ES-I3 (cell line): ENCODE measurements at regions not wholly inside any gene's neighbourhood (a gene's known extent, or its start where the extent isn't known, plus 50 kb on each side); places are given as distances from the start of the nearest gene placed in this dataset.

Experiments
- H3K36me3 ChIP-seq: 2 replicates; pipeline ENCODE4 v1.6.1; 2013; ENCODE audit warnings: mild to moderate bottlenecking, low read length, control low read depth, moderate library complexity; ENCODE audit not compliant: insufficient read depth
- H3K4me1 ChIP-seq: 2 replicates; pipeline ENCODE4 v1.6.1; 2013; ENCODE audit warnings: mild to moderate bottlenecking, control low read depth, low read length; ENCODE audit not compliant: insufficient read depth
- H3K9ac ChIP-seq: 2 replicates; pipeline ENCODE4 v1.6.1; 2013; ENCODE audit warnings: low read depth, mild to moderate bottlenecking, low read length, moderate library complexity
- H3K9me3 ChIP-seq: 2 replicates; pipeline ENCODE4 v1.6.1; 2013; ENCODE audit warnings: mild to moderate bottlenecking, low read length, moderate library complexity; ENCODE audit not compliant: control insufficient read depth, insufficient read depth

DNA sequence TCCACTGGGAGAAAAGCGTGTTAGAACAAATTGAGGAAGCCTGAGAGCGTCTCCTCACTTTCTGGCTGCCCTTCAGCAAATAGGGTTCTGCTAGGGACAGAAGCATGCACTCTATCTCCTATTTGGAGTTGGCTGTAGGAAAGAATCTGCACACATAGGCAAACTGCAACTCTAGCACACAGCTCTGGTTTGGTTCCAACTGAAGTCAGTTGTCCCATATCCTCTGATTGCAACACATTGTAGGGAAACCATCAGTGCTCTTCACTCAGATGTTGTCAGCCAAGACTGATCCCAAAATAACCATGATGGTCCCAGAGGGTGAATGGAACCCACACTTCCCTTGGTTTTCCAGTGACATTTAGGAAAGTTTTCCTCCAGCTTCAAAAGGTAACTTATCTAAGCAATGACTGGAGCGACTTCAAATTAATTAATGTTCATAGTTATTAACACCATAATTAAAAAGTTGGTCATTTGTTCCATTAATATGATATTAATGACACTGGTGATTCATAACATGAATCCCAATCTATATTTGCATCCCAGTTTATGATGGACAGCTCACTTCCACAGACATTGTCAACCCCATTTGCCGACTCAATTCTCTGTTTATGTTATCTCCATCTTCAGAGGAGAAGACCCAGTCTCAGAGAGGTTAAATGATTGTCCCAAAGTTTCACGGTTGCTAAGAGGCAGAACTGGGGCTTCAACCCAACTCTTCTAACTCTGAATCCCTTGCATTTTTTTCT, 136.7 kb upstream of the ZNF462 start:
- Histone ChIP-seq H3K9ac (no peak overlapping the region), H3K4me1 (peaks cover 5% of the 10 kb centered on the region; the same call in 1 of the 2 replicates), H3K9me3 (no peaks in the 10 kb centered on the region), H3K36me3 (no peaks in the 10 kb centered on the region)

DNA sequence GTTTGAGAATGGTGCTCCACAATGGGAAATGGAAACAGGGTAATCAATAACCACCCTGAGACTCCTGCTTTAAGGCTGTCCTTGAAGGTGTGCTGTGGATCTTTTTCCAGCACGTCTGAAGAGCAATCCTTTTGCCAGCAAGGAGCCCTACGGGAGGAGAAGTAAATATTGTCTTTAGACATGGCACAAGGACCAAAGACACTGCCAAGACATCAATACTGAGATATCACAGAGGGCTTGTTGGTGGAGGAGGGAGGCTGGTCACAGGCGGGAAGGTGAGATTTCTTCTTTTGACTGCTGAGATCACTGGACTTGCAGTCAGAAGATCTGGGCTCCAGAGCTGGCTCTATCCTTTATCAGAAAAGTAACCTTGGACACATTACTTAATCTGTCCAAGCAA, 135.0 kb upstream of the ZNF462 start:
- Histone ChIP-seq H3K9me3 (no peaks in the 10 kb centered on the region), H3K4me1 (no peaks in the 10 kb centered on the region), H3K9ac (no peak overlapping the region), H3K36me3 (no peaks in the 10 kb centered on the region)

DNA sequence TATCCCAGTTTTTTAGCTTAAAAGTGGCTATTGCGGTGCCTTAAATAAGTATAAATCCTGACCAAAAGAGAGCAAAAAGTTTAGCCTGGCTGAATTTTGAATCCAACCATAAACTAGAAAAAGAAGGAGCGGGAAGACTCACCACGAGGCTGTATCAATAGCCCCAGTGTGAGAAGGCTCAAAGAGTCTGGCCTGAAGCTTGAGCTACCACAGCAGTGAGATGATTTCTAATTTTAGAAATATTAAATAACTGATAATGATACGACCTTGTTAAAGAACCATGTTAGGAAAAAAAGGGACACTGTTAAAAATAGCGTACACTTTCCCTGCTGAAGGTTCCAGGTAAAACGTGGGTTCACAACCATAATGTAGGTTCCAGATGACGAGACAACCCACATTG, 134.1 kb upstream of the ZNF462 start:
- Histone ChIP-seq H3K4me1 (no peaks in the 10 kb centered on the region), H3K36me3 (no peaks in the 10 kb centered on the region), H3K9me3 (no peaks in the 10 kb centered on the region), H3K9ac (no peak overlapping the region)

DNA sequence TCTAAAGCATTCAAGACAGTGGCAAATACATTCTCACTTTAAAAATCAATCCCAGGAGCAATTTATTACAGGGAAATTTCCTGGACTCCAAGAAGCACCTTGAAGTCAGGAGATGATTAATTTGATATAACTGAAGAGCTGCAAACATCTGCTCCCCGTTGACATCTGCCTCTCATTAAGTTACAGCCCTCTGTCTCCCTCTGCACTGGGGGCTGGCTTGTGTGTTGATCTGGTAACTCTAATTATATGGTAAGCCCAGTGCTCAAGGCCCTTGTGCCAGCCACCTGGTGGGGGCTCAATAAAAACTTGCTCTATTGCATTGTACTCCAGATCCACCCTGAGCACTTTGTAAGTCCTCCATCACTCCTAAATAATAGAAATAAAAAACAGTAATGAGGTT, 131.1 kb upstream of the ZNF462 start:
- no peaks in the 10 kb centered on the region for H3K9me3 ChIP-seq
- no peak overlapping the region for H3K9ac ChIP-seq
- no peaks in the 10 kb centered on the region for H3K4me1 ChIP-seq
- no peaks in the 10 kb centered on the region for H3K36me3 ChIP-seq

DNA sequence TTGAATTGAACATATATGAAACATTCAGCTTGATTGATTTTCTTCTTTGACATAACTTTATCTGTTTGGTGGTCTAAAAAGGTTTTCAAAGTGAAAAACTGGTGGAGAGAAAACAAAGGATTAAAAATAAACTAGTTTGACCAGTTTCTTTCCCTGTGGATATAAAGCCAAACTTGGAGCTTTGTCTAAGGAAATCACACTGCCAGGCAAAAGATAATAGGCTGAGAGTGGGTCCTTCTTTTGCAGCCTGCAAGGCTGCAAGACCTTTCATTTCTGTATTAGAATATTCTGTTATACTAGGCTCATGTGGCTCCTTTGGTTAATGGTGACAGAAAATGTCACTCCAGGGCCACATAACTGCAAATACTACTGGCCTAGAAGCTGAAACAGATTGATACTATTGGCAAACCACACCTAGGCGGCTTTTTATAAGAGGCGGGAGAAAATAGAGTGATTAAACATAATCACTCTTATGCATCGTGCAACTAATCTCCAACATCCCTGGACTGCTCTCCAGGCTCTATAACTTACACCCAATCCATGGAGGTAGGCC, 129.1 kb upstream of the ZNF462 start:
- H3K9ac ChIP-seq, result no peak overlapping the region
- H3K9me3 ChIP-seq, result no peaks in the 10 kb centered on the region
- no peaks in the 10 kb centered on the region for H3K36me3 ChIP-seq
- H3K4me1 ChIP-seq, result no peaks in the 10 kb centered on the region

DNA sequence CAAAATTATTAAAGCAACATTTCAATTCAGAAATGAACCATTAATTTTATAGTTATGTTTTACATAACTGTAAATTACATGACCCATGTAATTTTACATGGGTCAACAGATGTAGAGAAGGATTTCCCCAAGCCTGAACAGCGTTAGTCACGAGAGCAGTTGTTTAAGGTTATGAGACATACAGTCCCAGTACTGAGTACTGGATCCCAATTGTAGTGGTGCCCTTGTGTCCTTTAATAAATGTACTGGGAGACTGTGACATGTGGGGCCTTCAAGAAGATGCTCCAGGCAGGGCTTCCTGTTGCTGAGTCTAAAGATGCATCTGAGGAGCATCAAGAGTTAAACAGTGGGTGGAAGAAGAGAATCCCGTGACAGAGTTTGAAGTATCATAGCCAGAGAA, 125.5 kb upstream of the ZNF462 start:
- no peak overlapping the region for H3K9ac ChIP-seq
- H3K9me3 ChIP-seq, result no peaks in the 10 kb centered on the region
- no peaks in the 10 kb centered on the region for H3K4me1 ChIP-seq
- H3K36me3 ChIP-seq, result no peaks in the 10 kb centered on the region

DNA sequence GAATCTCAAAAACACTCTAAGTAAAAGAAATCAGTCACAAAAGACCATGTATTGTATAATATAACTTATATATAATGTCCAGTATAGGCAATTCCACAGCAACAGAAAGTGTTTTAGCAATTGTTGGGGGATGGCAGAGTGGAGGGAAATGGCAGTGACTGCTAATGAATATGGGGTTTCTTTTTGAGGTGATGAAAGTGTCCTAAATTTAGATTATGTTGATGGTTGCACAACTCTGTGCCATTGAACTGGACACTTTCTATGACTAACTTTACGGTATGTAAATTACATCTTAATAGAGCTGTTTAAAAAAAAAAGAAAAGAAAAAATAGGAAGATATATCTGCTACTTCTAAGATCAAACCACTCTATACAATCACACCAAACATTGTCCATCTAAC, 124.9 kb upstream of the ZNF462 start:
- no peaks in the 10 kb centered on the region for H3K9me3 ChIP-seq
- H3K36me3 ChIP-seq, result no peaks in the 10 kb centered on the region
- no peak overlapping the region for H3K9ac ChIP-seq
- H3K4me1 ChIP-seq, result no peaks in the 10 kb centered on the region

DNA sequence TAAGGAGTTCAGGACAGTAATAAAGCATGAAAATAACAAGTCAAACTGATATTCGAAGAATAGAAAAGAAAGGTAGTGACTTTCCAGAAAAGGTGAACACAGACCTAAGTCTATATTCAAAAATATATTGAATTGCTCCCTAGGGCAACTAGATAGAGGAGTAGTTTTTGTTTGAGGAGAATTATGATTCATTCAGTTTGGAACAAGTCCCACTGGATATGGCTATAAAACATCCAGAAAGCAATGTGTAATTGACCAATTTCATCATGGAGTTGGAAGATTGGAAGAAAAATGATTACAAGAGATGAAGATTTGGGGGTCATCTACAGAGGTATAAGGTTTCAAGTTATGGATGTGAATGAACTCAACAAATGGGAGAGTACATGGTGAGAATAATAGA, 117.5 kb upstream of the ZNF462 start:
- H3K4me1 ChIP-seq, result no peaks in the 10 kb centered on the region

DNA sequence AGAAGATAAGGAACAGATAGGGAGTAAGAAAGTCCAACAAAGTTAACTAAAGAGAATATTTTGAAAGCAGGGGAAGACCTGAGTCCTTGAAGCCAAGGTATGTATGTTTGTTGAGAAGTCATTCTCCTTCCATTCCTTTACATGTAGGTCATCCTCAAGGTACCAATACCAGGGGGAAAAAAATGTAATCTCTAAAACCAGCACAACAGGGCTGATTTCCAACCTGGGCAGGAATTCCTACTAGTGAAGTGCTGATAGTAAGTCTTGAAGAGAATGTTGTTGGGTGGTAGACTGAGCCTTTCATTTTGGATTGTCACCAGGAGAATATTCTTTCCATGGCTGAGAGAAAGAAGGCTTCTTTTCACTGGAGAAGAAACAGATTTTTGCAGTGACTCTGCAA, 117.1 kb upstream of the ZNF462 start:
- Histone ChIP-seq H3K4me1 (no peaks in the 10 kb centered on the region), H3K9me3 (no peaks in the 10 kb centered on the region), H3K9ac (no peak overlapping the region), H3K36me3 (no peaks in the 10 kb centered on the region)

More for the DNA sequence above, 117.5 kb upstream of the ZNF462 start:
- no peaks in the 10 kb centered on the region for H3K9me3 ChIP-seq
- H3K9ac ChIP-seq, result no peak overlapping the region
- no peaks in the 10 kb centered on the region for H3K36me3 ChIP-seq

DNA sequence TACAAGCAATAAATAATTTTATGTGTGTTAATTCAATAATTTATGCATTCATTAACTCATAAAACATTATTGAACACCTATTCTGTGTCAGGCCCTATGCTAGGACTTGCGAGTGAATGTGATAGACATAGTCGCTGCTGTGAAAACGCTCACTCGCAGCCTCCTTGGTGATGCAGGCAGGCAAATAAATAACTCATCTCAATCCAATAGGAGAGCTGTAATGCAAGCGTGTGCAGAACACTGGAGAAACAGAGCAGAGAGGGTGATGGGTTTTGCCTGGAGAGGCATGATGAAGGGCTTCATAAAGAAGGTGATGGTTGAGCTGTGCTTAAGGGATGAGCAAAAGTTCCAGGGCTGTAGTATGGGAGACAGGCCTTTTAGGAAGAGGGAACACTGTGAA, 111.3 kb upstream of the ZNF462 start:
- Histone ChIP-seq H3K4me1 (peaks cover 18% of the 10 kb centered on the region), H3K9me3 (no peaks in the 10 kb centered on the region), H3K36me3 (no peaks in the 10 kb centered on the region), H3K9ac (no peak overlapping the region)

DNA sequence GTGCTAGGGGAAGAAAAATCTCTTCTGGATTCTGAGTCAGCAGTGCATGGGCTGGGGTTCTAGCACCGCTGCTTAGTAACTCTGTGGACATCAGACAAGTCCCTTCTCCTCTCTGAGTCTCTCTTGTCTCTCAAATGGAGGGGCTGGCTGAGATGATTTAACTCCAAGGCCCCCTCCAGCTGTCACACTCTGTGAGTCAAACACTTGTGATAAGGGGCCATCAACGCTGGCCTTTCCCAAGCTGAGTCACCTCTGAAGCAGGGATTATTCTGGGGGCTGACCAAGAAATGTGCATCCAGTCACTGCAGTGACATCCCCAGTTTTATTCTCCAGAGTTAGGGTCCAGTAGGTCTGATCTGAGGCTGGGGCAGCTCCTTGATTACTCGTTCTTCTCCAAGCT, 110.4 kb upstream of the ZNF462 start:
- H3K36me3 ChIP-seq, result no peaks in the 10 kb centered on the region

DNA sequence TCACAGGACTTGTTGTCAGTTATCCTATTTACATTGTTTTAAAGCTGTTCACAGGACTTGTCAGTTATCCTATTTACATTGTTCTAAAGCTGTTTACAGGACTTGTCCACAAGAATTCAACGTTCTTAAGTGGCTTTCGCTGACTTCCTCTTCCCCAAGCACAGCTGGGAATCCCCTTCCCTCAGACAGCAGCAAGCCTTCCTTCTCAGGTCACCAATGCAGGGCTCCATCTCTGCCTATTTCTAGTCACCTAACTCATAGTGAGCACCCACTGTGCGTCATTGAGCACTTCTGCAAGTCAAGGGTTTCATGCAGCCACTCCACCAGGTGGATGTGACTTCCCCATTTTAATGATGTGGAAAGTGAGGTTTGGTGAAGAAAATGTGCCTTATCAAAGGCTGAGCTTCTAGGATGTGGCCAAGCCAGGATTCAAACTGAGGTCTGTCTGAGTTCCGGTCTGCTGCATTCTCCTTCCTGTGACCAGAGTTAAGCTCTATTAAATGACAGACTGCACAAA, 109.8 kb upstream of the ZNF462 start:
- H3K9ac ChIP-seq, result no peak overlapping the region
- H3K9me3 ChIP-seq, result no peaks in the 10 kb centered on the region
- H3K4me1 ChIP-seq, result peaks cover 31% of the 10 kb centered on the region
- no peaks in the 10 kb centered on the region for H3K36me3 ChIP-seq

More for the DNA sequence above, 110.4 kb upstream of the ZNF462 start:
- no peaks in the 10 kb centered on the region for H3K9me3 ChIP-seq
- H3K9ac ChIP-seq, result no peak overlapping the region
- peaks cover 25% of the 10 kb centered on the region for H3K4me1 ChIP-seq

DNA sequence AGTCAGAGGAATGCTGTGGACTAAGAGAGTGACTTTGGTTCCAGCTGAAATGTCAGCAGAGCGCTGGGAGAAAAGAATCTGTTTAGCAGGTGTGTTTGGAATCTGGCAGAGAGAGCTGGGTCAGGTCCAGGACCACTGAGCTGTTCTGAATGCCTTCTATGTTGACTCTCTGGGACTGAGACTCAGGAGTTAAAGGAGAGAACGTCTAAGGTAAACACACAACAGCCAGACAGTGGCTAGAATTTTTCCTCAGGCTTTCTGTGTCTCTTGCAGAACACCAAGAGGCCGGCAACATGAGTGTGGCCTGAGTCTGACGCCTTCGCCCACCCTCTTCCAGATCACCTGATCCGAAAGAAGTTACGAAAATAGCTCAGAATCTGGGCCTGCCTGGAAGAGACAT, 107.2 kb upstream of the ZNF462 start:
- no peaks in the 10 kb centered on the region for H3K36me3 ChIP-seq
- H3K9ac ChIP-seq, result no peak overlapping the region
- H3K9me3 ChIP-seq, result no peaks in the 10 kb centered on the region
- peaks cover 51% of the 10 kb centered on the region for H3K4me1 ChIP-seq

DNA sequence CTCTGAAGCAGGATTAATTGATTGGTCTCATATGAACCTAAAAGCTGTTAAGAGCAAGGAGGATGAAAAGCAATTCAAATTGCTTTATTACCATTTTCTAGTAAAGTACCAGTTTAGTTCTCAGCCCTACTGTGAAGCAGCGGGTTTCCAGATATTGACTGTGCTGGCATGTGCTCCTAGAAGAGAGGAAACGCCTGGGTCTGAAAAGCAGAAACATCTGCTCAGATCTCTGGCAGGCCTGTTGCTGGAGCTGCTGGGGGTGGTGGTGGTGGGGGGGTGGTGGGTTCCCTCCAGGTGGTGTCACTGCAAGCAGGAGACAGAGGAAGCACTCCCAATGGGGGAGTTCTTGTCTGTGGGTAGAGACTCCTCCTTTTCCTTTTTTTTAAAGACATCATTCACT, 105.5 kb upstream of the ZNF462 start:
- Histone ChIP-seq H3K9me3 (no peaks in the 10 kb centered on the region), H3K9ac (no peak overlapping the region), H3K36me3 (no peaks in the 10 kb centered on the region), H3K4me1 (peaks cover 51% of the 10 kb centered on the region)

DNA sequence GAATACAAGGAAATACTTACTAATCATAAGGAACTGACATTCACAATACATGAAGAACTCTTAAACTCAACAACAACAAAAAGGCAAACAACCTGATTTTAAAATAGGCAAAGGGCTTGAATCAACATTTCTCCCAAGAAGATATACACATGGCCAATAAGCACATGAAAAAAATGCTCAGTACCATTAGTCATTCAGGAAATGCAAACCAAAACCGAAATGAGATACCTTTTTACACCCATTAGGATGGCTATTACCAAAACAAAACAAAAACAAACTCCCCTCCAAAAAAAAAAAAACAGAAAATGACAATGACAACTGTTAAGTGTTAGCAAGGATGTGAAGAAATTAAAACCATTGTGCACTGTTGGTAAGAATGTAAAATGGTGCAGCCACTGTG, 104.1 kb upstream of the ZNF462 start:
- Histone ChIP-seq H3K4me1 (peaks cover 42% of the 10 kb centered on the region), H3K36me3 (no peaks in the 10 kb centered on the region), H3K9ac (no peak overlapping the region), H3K9me3 (no peaks in the 10 kb centered on the region)
